22Rv1 (cell line): ENCODE measurements at regions not wholly inside any gene's neighbourhood (a gene's known extent, or its start where the extent isn't known, plus 50 kb on each side); places are given as distances from the start of the nearest gene placed in this dataset.

Source experiments
- CTCF ChIP-seq: fragments of 450-650 bp; IDR thresholded peaks from 2 replicates; pipeline ENCODE4 v1.5.1; 2017; ENCODE audit warnings: mild to moderate bottlenecking
- ZFX ChIP-seq: fragments of 450-650 bp; IDR thresholded peaks from 2 replicates; pipeline ENCODE4 v1.6.1; 2017; ENCODE audit warnings: antibody characterized with exemption, borderline replicate concordance

GRCh38 chr6:115677198-115677597 lies 383.5 kb downstream of the FRK start:
- TF ChIP-seq CTCF (no peak), ZFX (no peak)
